Brain microvascular endothelial cell (primary cell): ENCODE measurements at regions not wholly inside any gene's neighbourhood (a gene's known extent, or its start where the extent isn't known, plus 50 kb on each side); places are given as distances from the start of the nearest gene placed in this dataset.

Experiments
- DNase-seq: peaks from one replicate; pipeline ENCODE4 v3.0.0-alpha.2; 2020
- H3K27ac ChIP-seq: fragments of 250-450 bp; sonication (Bioruptor Pico); 2 replicates; pipeline ENCODE4 v1.5.1; 2020; ENCODE audit warnings: mild to moderate bottlenecking, moderate library complexity
- H3K27me3 ChIP-seq: fragments of 250-450 bp; sonication (Bioruptor Pico); replicated peaks from 2 replicates; pipeline ENCODE4 v1.5.1; 2020; ENCODE audit warnings: mild to moderate bottlenecking
- H3K36me3 ChIP-seq: fragments of 250-450 bp; sonication (Bioruptor Pico); replicated peaks from 2 replicates; pipeline ENCODE4 v1.5.1; 2020; ENCODE audit warnings: mild to moderate bottlenecking
- H3K4me3 ChIP-seq: 2 replicates; pipeline ENCODE4 v1.5.1; 2011; ENCODE audit warnings: low read depth, mild to moderate bottlenecking, control low read depth, low read length, moderate library complexity
- CTCF ChIP-seq: IDR thresholded peaks from 2 replicates; pipeline ENCODE4 v1.5.1; 2011; ENCODE audit warnings: low read depth, mild to moderate bottlenecking, moderate library complexity, low read length, control low read depth, inconsistent platforms; ENCODE audit errors: missing control alignments
- in situ Hi-C: cut with HindIII; loops from 2 replicates; pipeline ENCODE4 v1.10.0; 2017; ENCODE audit warnings: low sequenced_read_pairs, low pct_ligation_motif_present

GRCh38 chr5:60232036-60232795 is 338.7 kb upstream of the PDE4D start:
- TF ChIP-seq CTCF: no peak

GRCh38 chr5:60230456-60230855 is 336.9 kb upstream of the PDE4D start:
- no peaks in the 10 kb centered on the region for H3K36me3 ChIP-seq
- no peak overlapping the region for H3K4me3 ChIP-seq
- no peaks in the 10 kb centered on the region for H3K27me3 ChIP-seq
- DNase-seq: no peak
- in situ Hi-C loops: no loop called here
- TF ChIP-seq CTCF: no peak
- no peak overlapping the region for H3K27ac ChIP-seq

More at GRCh38 chr5:60232036-60232795, 338.7 kb upstream of the PDE4D start:
- Histone ChIP-seq H3K27me3 (no peaks in the 10 kb centered on the region), H3K36me3 (no peaks in the 10 kb centered on the region), H3K4me3 (no peak overlapping the region), H3K27ac (no peak overlapping the region)
- in situ Hi-C loops: no loop called here
- no peak for DNase-seq

GRCh38 chr5:60229691-60230185 is 336.2 kb upstream of the PDE4D start:
- TF ChIP-seq CTCF: no peak
- in situ Hi-C loops: no loop called here
- Histone ChIP-seq H3K36me3 (no peaks in the 10 kb centered on the region), H3K27ac (no peak overlapping the region), H3K4me3 (no peak overlapping the region), H3K27me3 (no peaks in the 10 kb centered on the region)
- DNase-seq: no peak

GRCh38 chr5:60228676-60229075 is 335.1 kb upstream of the PDE4D start:
- in situ Hi-C loops: no loop called here
- DNase-seq: no peak

GRCh38 chr5:60226128-60226527 is 332.6 kb upstream of the PDE4D start:
- no peak for DNase-seq
- no peak for TF ChIP-seq CTCF
- in situ Hi-C loops: no loop called here
- no peak overlapping the region for H3K4me3 ChIP-seq
- H3K36me3 ChIP-seq: no peaks in the 10 kb centered on the region
- H3K27ac ChIP-seq: no peak overlapping the region
- no peaks in the 10 kb centered on the region for H3K27me3 ChIP-seq

More at GRCh38 chr5:60228676-60229075, 335.1 kb upstream of the PDE4D start:
- Histone ChIP-seq H3K4me3 (no peak overlapping the region), H3K27ac (no peak overlapping the region), H3K27me3 (no peaks in the 10 kb centered on the region), H3K36me3 (no peaks in the 10 kb centered on the region)
- no peak for TF ChIP-seq CTCF

GRCh38 chr5:60223342-60223741 is 329.8 kb upstream of the PDE4D start:
- no peak overlapping the region for H3K27ac ChIP-seq
- H3K4me3 ChIP-seq: no peak overlapping the region
- TF ChIP-seq CTCF: no peak
- DNase-seq: peak; percentile 31
- in situ Hi-C loops: no loop called here
- H3K27me3 ChIP-seq: no peaks in the 10 kb centered on the region
- no peaks in the 10 kb centered on the region for H3K36me3 ChIP-seq
